Adrenal gland (tissue), 9 donors: ENCODE measurements at regions not wholly inside any gene's neighbourhood (a gene's known extent, or its start where the extent isn't known, plus 50 kb on each side); places are given as distances from the start of the nearest gene placed in this dataset.

ENCODE experiments used
- DNase-seq, 7 donors: peaks; one replicate each; pipeline ENCODE4 v3.0.0-alpha.2; 2019 to 2020
- H3K27ac ChIP-seq, 5 donors: fragments of 200-600 bp; sonication (generic) in 4 of 5; 1 replicate in 3 of 5; 2 replicates in 2 of 5; pipeline versions ENCODE4 v1.5.1 to v1.8.0; 2016 to 2020; ENCODE audit warnings: mild to moderate bottlenecking in 1 of 5
- H3K27me3 ChIP-seq: fragments of 200-600 bp; 2 replicates; pipeline ENCODE4 v1.8.0; 2021
- H3K36me3 ChIP-seq, 2 donors: fragments of 200-600 bp; replicated peaks in 1 of 2; 1 replicate in 1 of 2; 2 replicates in 1 of 2; pipeline versions ENCODE4 v1.5.1 to v1.8.0; 2018 to 2022
- H3K4me1 ChIP-seq, 2 donors: fragments of 200-600 bp; replicated peaks in 1 of 2; 1 replicate in 1 of 2; 2 replicates in 1 of 2; pipeline versions ENCODE4 v1.5.1 to v1.8.0; 2018 to 2021
- H3K4me3 ChIP-seq, 4 donors: fragments of 200-600 bp; sonication (generic) in 3 of 4; one replicate each; pipeline ENCODE4 v1.5.1; 2016 to 2018
- H3K9me3 ChIP-seq, 3 donors: fragments of 200-600 bp; sonication (generic) in 1 of 3; replicated peaks in 1 of 3; 1 replicate in 2 of 3; 2 replicates in 1 of 3; pipeline versions ENCODE4 v1.5.1 to v1.8.0; 2016 to 2021
- CTCF ChIP-seq, 6 experiments: fragments of 450-650 bp in 4 of 6; fragments of 200-600 bp in 2 of 6; sonication (generic) in 1 of 6; IDR thresholded peaks; 1 replicate in 5 of 6; 2 replicates in 1 of 6; pipeline versions ENCODE4 v1.5.1 to v1.8.0; 2016 to 2021; ENCODE audit warnings: antibody characterized with exemption in 6 of 6, mild to moderate bottlenecking in 2 of 6, moderate library complexity in 1 of 6
- POLR2A ChIP-seq, 2 donors: fragments of 450-650 bp; IDR thresholded peaks; one replicate each; pipeline ENCODE4 v1.6.1; 2017; ENCODE audit warnings: antibody characterized with exemption in 2 of 2, mild to moderate bottlenecking in 2 of 2, moderate library complexity in 1 of 2
- WGBS, 4 donors: extraction: QIAGEN DNeasy Blood & Tissue Kit in 2 of 4; methylation state at CpG; one replicate each; pipeline versions ENCODE4 v1.1.5 to v1.1.7; 2013 to 2017; 5-methylcytosine and 5-hydroxymethylcytosine counted together
- intact Hi-C, 2 donors: fragments of 100-400 bp; cut with DNase I; formaldehyde crosslinking; loops; one replicate each; pipeline versions ENCODE4 v1.14.1 to v1.15.0; 2022 to 2023
- donor health status: healthy with polysubstance abuse.
- donor health status: Bipolar disorder and iron deficiency.
- donor health status: DM: yes; HTN: yes; CAD: no.
- donor health status: DM: no; HTN: no; CAD: no.
- donor health status: DM: no; HTN: no; CAD: no.

GRCh38 chr2:201975434-201975833 is 58.2 kb upstream of the FZD7 start:
- WGBS, 4 donors = 88 to 93% (median 89%) methylated on average over 8 of the region's 8 CpGs
- Histone ChIP-seq H3K27ac (no peak overlapping the region), H3K27me3 (no peaks in the 10 kb centered on the region), H3K36me3 (no peaks in the 10 kb centered on the region), H3K4me1 (no peaks in the 10 kb centered on the region), H3K4me3 (no peak overlapping the region), H3K9me3 (no peaks in the 10 kb centered on the region)
- TF ChIP-seq POLR2A (IDR thresholded peaks at IDR 0.05) (no peak), CTCF (IDR thresholded peaks at IDR 0.05) (no peak)
- DNase-seq = no peak
- intact Hi-C loops = no loop called here

GRCh38 chr2:201975964-201976612 is 57.6 kb upstream of the FZD7 start:
- Histone ChIP-seq H3K36me3 (no peaks in the 10 kb centered on the region), H3K4me1 (no peaks in the 10 kb centered on the region), H3K9me3 (no peaks in the 10 kb centered on the region), H3K27ac (no peak overlapping the region), H3K4me3 (no peak overlapping the region), H3K27me3 (no peaks in the 10 kb centered on the region)
- no peak for DNase-seq
- intact Hi-C loops = no loop called here
- TF ChIP-seq POLR2A (IDR thresholded peaks at IDR 0.05) = no peak
- no peak for TF ChIP-seq CTCF (IDR thresholded peaks at IDR 0.05)
- WGBS, 4 donors = 88 to 97% (median 94%) methylated on average over 3 of the region's 3 CpGs

- no peaks in the 10 kb centered on the region for H3K27me3 ChIP-seq
- TF ChIP-seq CTCF (IDR thresholded peaks at IDR 0.05) = no peak
- no peak for TF ChIP-seq POLR2A (IDR thresholded peaks at IDR 0.05)
- H3K36me3 ChIP-seq = no peaks in the 10 kb centered on the region
- 50 to 77% (median 66%) methylated on average over 2 of the region's 2 CpGs for WGBS, 4 donors
- H3K4me3 ChIP-seq = no peak overlapping the region
- no peaks in the 10 kb centered on the region for H3K4me1 ChIP-seq
- DNase-seq = no peak
- intact Hi-C loops = no loop called here
- H3K27ac ChIP-seq = no peak overlapping the region
- no peaks in the 10 kb centered on the region for H3K9me3 ChIP-seq
Measured at GRCh38 chr2:201977651-201978050, 56.0 kb upstream of the FZD7 start.

GRCh38 chr2:201978333-201978732 is 55.3 kb upstream of the FZD7 start:
- Histone ChIP-seq H3K4me3 (no peak overlapping the region), H3K27me3 (no peaks in the 10 kb centered on the region), H3K27ac (no peak overlapping the region), H3K4me1 (no peaks in the 10 kb centered on the region), H3K9me3 (no peaks in the 10 kb centered on the region), H3K36me3 (no peaks in the 10 kb centered on the region)
- intact Hi-C loops = no loop called here
- no peak for DNase-seq
- 78 to 84% (median 80%) methylated on average over 4 of the region's 4 CpGs for WGBS, 4 donors
- TF ChIP-seq CTCF (IDR thresholded peaks at IDR 0.05) (no peak), POLR2A (IDR thresholded peaks at IDR 0.05) (no peak)
